Activated CD8-positive, alpha-beta memory T cell treated with anti-CD3 and anti-CD28 coated beads for 48 hours (primary cell): ENCODE measurements at regions not wholly inside any gene's neighbourhood (a gene's known extent, or its start where the extent isn't known, plus 50 kb on each side); places are given as distances from the start of the nearest gene placed in this dataset.

Source experiments
- DNase-seq, 3 experiments: peaks; one replicate each; pipeline ENCODE4 v3.0.0-alpha.2; 2020; ENCODE audit warnings: low read depth in 2 of 3, low spot score in 2 of 3

DNA sequence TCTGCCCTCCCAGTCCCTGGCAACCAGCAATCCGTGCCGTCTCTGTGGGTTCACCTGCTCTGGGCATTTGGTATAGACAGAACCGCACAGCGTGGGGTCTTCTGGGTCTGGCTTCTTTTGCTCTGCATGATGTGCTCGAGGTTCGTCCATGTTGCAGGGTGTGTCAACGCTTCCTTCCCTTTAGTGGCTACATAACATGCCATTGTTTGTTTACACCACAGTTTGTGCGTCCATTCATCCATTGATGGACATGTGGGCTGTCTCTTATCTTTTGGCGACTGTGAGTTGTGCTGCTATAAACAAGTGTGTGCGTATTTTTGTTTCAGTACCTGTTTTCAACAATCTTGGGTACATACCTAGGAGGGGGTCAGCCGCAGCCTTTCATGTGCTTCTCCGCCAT lies 149.5 kb upstream of the RPS6KA2 start:
- no peak for DNase-seq

DNA sequence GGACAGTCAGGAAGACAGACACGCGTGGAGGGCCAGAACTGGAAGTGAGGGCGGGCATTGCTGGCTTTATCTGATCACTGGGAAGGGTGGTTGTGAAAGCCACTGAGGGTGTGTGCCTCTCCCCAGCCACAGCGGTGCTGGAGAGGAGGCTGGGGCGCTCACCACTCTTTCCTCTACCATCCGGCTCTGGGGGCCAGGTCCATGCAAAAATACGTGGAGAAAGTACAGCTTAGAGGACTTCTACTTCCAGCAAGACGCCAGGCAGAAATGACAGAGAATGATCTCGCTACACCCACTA lies 148.8 kb upstream of the RPS6KA2 start:
- DNase-seq, result no peak

DNA sequence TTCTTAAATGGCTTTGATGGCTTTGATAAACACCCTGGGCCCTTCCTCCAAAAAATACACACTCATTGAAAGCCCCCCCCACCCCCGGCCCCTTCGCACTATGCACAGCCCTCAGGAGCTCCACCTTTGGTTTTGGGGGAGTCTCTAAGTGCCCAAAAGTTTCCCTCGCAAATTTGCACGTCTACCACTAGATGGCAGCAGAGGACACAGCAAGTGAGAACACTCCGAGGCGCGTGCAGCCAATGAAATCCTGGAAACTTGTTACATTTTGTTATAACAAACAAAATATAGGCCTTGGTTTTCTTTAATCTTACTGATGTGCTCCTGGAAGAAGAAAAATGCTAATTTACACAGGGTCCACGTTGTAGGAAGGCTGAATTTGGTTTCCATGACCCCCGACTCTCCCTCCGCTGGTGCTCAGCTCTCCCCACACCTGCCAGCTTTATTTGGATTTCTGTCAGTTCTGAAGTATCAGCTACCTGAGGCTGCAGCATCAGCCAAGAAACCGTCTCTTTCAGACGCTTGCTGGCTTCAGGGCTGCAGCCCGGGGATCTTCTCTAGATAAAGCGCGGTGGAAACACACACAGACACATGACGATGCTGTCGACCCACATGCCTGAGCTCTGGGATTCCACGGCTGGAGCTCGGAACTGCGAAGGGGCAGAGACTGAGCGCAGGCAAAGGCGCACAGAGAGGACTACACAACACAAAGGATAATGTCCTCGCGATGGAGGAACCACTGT lies 148.3 kb upstream of the RPS6KA2 start:
- DNase-seq, result peak in 1 of 3 experiments; percentile 35

DNA sequence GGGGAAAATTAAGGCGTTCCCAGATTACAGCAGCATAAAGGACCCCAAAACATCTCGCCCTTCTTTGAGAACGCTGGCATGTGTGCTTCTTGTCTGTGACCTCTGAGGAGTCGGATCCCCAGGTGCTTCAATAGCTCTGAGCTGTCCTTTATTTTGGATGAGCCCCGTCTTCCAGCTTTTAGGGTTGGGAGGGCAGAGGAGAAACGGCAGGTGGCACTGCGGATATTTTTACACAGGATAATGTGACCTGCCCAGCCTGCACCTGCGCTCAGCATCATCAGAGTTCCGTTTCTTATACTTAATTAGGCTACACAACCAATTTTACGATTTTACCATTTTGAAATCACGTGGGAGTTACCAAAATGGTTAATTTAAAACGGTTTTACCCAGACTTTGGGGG lies 147.7 kb upstream of the RPS6KA2 start:
- no peak for DNase-seq

DNA sequence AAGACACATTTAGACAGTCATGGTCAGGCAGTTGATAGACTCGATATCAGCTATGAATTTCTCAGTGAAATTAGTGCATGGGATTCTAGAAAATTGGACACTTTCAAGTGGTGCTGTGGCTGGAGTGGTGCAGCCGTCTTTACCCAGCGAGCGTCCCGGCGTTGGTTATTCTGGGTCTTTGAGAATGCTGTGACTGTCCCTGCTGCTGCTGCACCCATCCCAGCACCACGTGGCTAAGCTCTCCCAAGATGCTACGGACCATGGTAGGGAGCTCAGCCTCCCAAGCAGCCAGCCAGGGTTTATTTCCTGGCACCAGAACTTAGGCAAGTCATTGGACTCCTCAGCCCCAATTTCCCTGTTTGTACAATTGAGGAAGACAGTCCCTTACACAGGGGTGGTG lies 147.2 kb upstream of the RPS6KA2 start:
- no peak for DNase-seq

DNA sequence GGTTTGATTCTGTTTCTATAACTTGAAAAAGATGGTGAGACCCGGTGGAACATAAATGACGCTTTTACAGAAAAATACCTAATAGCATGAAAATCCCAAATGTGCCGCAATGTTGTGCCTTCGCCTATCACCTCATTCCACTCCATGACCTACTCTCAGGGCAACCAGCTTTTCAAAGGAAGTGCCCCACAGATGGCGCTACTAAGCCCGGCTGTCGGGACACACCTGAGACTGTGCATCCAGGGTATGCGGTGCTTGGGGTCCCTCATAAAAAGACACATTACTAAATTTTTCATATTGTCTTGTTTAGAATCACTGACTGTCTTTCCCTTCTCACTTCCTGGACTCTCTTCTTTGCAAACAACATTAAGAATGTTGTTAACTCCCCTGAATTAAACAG lies 145.5 kb upstream of the RPS6KA2 start:
- DNase-seq, result no peak

DNA sequence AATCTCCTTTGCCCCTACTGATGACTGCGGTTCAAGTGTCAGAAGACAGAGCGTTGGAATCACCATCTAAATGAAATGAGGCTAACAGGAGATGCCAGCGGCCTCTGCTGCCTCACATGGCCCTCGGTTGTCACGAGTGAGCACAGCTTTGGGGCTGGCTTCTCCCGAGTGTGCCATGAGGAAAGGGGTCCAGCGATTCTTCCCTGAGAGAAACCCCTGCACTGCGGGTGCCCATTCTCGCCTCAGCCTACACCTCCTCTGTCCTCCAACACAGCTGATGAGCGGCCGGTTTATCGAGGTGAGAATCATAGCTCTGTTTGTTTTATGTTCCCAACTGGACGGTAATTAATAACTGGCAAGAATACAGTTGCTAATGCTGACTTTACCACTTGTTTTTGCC lies 144.7 kb upstream of the RPS6KA2 start:
- DNase-seq, result no peak

DNA sequence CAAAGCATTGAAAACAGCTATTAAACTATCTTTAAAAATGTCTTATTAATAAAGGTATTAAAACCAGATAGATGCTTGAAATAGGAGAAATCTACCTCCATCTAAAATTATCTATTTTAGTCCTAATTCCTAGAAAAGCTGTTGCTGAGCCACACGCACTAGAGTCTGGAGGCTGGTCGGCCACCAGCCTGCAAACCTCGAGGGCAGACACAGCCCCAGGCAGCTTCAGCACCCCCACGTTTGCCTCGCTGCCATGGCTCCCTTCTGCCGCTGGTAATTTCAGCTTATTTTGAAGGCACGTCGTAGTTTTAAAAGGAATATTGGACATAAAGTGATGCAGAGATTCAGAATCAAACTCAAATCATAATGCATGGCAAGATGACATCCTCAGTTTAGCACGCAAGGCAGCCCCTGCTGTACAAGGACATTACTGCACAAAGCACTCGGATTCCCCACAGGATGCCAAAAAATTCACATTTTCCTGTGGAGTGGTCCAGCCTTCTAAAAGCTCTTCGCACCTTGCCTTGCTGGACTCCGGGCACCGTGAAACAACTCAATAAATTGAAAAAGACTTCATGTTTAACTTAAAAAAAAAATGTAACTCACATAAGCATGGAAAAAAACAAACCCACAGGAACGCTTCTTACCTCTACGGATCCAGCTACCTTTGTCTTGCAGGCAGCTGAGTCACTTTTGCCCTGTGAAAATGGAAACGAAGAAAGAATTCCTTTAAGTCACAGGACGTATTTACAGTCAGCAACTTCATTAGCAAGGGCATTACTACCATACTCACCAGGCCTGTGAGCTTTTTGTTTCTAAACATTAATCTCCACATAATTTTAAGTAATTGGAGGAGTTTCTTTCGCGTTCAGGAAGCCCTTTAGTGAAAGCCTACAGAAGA lies 143.4 kb upstream of the RPS6KA2 start:
- no peak for DNase-seq

DNA sequence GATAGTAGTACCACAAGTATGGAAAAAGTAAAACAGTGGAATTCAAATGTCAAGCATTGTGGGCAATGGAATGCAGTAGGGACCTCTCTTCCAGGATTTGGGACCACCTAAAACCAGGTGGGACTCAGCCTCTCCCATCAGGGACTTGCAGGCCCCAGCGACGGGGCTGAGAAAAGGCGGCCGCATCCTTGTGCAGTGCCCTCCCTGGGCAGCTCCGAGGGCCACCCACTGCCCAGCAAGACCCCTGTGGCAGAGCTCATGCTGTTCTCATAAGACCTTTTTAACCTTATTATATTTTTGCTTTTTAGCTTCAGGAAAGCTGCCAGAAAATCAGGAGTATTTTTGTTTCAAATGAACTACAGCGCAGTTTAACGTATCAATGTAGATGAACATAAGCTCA lies 142.6 kb upstream of the RPS6KA2 start:
- DNase-seq, result no peak

DNA sequence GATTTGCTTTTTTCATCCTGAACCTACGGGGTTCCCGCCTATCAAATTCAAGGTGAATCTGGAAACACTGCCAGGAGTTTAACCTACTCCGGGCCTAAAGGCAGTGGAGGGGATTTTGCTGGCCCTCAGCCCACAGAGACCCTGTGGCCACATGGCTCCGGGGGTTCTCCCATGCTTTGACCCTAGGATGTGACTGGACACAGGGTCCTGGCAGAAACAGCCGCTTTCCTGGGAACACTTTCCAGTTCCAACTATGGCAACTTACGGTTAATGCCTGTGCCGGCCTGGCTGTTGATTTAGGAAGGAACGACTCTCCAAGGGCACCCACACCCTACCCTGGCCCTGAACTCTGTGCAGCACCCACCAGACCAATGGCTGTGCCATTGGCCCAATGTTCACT lies 141.7 kb upstream of the RPS6KA2 start:
- no peak for DNase-seq

DNA sequence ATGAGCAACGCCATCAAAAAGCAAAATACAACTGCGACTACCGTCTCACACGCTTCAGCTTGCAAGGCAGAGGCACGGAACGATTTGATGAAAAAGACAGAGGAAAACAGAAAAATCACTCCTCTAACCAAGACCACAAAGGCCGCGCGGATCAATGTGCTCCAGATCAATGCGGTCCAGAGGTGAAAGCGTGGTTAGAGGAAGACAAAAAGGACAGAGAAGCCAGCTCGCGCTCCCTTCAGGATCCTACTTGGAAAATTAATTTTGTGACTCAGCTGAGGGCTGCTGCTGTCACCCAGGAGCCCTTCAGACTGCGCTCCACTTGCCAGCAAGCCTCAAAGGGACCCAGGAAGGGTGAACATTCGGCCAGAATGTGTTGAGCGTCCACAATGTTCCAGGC lies 140.2 kb upstream of the RPS6KA2 start:
- DNase-seq, result no peak

DNA sequence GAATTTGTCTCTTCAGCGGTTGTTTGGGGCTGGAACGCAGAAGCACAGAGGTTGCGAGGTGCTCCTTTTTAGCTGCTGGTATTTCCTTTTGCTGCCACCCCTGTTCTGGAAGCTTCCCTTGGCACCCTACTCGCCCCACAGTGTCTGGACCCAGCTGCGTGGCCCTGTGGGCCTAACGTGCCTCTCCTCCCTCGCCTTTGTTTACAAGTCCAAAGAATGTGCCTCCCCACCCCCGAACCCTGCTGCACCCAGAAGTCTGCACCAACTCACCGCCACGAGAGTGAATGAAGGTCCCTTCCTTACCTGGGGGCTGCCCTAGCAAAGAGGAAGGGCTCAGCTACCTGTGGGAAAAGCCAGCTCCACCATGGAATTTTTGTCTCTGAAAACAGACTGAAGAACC lies 139.7 kb upstream of the RPS6KA2 start:
- DNase-seq, result no peak

DNA sequence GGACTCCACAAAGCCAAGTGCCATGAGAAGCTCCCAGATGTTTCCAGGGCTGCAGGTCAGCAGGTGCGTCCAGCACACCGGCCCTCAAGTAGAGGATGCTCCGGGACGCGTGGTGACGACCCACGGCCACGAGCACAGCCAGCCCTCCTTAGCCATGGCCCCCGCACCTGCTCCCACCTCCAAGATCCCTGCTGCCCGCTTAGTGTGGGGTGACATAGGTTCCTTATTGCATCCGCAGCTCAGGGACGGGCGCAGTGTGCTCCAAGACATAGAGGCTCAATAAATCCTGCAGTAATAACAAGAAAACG lies 138.1 kb upstream of the RPS6KA2 start:
- DNase-seq, result no peak

DNA sequence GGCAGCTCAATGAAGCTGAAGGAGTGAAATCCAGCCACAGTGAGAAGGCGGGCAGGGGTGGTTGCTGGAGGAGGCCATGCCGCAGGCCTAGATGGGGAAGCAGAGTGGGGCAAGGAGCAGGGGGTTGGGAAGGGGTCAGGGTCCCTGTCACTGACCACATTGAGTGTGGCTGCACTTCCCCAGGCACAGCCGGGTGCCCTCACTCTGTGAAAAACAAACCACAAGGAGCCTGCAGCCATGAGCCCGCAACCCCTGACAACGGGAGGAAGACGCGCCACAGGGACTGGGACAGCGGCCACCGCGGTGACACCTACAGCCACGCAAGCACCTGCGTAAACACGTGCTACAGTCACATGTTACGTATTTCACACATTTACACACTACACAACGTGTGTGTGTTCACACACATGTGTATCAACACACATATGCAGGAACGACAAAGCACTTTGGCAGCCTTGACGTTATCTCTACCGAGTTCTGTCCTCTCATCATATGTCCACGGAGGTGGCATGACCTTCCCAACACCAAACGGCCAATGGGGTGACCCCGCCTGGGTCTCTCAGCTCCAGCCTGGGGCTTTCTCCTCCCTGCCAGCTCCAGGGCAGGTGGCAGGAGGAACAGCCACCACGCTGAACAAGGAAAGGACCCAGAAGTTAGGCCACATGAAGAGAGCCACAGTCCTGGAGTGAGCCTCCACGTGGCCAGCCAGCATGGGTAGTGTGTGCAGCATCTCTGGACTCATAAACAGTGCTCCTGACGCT lies 137.6 kb upstream of the RPS6KA2 start:
- DNase-seq, result no peak

DNA sequence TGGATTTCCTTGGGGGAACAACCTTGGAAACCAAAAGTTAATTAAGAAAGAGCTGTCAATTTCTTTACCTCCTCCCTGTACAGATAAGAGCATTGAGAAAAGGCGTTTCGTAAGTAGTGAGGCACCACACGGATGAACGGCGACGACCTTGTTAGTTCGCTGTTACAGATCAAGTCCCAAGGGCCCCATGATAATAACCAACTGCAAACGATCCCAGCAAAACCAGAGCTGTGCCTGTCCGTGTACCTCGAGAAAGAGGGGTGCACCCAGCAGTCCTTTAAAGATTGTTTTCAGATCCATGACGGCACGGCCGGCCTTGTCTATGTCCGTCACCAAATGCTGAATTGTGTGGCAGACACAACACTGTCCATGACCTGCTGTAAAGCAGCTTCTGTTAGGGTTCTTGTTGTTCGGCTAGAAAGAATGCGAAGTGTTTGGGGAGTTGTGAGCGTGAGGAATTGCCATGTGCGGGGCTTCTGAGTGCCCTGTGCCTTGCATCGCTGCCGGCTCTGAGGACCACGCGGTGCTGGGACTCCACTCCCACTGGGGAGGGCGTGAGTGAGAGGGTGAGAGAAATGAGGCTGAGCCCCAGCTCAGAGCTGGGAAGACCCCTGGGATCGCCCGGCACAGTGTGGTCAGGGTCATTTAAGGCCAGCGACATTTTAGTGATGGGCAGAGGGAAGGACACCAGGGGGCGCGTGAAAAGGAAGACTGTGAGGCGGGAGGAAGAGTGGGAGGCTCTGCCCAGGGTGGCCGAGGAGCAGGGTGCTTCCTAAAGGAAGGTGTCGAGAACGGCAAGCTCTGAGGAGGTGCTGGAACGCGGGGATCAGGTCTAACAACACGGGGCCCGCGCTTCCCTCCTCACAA lies 136.8 kb upstream of the RPS6KA2 start:
- no peak for DNase-seq

DNA sequence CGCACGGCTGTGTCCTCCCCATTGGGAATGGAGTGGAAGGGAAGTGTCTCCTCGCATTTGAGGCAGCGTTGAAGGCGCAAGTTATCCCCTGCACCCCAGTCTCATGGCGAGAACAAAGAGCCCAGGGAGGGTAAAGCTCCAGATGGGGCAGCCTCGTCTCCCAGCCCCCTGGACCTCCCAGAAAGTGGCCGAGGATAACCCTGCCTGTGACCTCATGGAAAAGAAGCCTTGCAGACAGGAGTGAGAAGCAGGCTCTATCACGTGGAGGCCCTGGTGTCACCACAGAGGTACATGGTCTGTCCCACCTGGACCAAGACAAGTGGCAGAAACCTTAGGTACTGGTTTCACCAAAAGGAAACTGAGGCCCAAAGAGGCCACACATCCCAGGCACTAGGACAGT lies 134.8 kb upstream of the RPS6KA2 start:
- DNase-seq, result no peak

DNA sequence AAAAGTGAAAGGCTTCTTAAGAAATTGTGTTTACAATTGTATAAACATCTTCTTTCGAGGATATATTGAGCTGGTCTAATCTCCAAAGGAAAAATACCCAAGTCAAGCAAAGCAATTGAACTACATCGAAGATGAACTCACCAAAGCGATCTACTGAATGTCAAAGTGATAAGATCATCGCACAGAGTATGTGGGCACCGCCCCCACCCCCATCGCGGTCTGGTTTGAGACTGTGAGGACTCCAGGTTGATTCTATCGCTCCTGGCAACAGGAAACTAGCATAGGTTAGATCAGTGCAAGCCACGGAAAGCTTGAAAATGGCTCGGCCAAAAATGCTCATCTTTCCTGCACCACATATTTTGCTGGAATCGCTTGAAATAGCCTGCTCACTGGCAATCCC lies 133.2 kb upstream of the RPS6KA2 start:
- peak in 2 of 3 experiments; percentile 29 to 31 for DNase-seq

DNA sequence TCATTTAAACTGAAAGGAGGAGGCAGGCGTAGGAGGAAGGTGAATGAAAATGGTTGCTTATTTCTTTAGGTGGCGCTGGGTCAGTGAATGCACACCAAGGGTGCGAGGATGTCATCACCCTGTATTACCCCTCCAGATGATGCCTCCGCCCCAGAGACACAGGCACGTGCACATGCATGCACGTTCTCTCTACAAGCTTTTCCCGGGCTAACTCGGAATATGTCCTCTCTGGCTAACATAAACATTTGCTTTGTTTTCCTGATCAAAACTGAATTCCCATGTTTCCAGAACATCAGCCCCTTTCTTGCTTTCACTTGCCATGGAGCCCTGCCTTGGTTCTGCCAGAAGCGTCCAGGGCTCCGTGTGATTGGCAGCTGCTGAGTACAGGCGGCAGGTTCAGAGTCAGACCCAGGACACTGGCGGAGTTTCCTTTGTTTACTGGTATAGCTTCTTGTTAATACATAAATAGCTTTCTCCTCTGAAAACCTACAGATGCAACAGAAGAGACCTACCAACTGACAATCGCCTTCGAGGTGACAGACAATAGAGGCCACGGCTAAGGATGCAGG lies 131.2 kb upstream of the RPS6KA2 start:
- no peak for DNase-seq

DNA sequence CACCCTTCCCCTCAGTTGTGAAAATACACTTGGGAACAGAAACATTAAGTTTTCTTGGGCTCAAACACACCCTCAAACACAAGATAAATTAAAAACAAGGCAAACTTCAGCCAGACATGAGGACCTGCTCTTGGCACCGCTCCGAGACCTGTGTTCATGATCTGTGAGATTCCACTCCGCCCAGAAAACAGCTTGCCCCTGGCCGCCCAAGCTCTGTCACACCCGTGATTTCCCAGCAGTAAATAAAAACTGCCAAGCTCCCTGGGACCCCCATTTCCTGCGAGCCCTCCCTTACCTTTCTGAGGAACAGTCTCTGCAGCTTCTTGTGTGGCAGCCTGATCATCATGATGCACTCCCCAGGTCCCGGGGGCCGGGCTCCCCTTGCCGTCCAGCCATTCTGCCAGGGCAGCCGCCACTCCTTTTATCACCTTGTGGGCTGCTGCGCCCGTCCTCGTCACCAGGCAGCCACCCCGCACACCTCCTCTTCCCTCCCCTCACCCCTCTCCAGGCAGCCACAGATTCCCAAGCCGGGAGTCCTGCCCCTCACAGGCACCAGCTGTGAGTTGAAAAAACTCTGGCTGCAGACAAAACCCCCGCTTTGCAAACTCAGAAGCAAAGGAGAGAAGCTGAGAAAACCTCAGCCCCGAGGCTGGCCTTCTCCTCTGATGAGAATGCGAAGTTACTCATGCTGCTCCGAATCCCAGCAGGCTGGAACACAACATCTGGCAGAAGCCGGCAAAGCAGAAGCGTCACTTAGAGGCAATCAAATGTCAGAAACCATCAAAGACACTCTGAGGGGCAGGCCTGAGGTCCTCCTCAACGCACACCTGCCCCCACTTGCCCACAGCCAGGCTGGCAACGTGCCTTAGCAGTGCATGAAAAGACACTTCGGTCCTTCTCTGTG lies 130.4 kb upstream of the RPS6KA2 start:
- DNase-seq, result no peak
